ENCODE measurements at regions not wholly inside any gene's neighbourhood (a gene's known extent, or its start where the extent isn't known, plus 50 kb on each side); places are given as distances from the start of the nearest gene placed in this dataset.

DNA sequence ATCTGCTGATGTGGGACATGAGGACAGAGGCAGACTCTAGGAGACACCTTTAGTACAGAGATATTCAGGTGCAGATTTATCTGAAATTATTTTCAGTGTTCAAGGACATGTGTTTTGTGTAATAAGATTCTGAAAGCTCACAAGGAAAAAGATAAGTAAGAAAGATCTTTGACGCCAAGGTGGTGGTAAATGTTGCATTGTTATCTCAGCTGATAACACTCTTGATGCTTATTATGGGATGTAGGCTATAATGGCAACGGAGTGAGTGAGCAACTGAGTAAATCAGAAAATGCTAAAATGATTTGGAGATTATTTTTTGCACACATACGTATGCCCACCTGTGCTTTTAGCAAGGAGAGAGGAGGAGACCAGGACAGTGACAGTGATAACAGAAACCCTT lies 510.9 kb downstream of the KLF12 start:
- Histone ChIP-seq H3K9me3 (ENCODE audit: low read length) (no peaks in the 10 kb centered on the region), H4K20me1 (ENCODE audit: insufficient read depth, low read depth, low read length) (no peaks in the 10 kb centered on the region)

GRCh38 chr13:73622381-73622780 lies 511.8 kb downstream of the KLF12 start:
- DNase-seq: no peak
- H3K79me2 ChIP-seq (ENCODE audit: low read length): no peaks in the 10 kb centered on the region
- no peak overlapping the region for H3K4me2 ChIP-seq (ENCODE audit: low read depth, low read length, poor library complexity, severe bottlenecking)
- H2AFZ ChIP-seq (ENCODE audit: low read length): no peak overlapping the region
- no peak overlapping the region for H3K4me3 ChIP-seq (ENCODE audit: low read length)
- H3K36me3 ChIP-seq (ENCODE audit: insufficient read depth, low read length): no peaks in the 10 kb centered on the region
- H3K9ac ChIP-seq (ENCODE audit: low read length): no peak overlapping the region
- no peaks in the 10 kb centered on the region for H3K4me1 ChIP-seq (ENCODE audit: low read length)
- no peaks in the 10 kb centered on the region for H3K9me2 ChIP-seq (replicated peaks; ENCODE audit: insufficient read depth, low read length)
- H3K9me3 ChIP-seq (ENCODE audit: low read length): no peaks in the 10 kb centered on the region
- H4K20me1 ChIP-seq (ENCODE audit: insufficient read depth, low read depth, low read length): no peaks in the 10 kb centered on the region
- no peak overlapping the region for H3K27ac ChIP-seq (ENCODE audit: low read length)
- no peaks in the 10 kb centered on the region for H3K27me3 ChIP-seq (ENCODE audit: low read length)

More for the DNA sequence above, 510.9 kb downstream of the KLF12 start:
- Histone ChIP-seq H3K27ac (ENCODE audit: low read length) (no peak overlapping the region), H3K4me1 (ENCODE audit: low read length) (no peaks in the 10 kb centered on the region), H3K9me2 (replicated peaks; ENCODE audit: insufficient read depth, low read length) (no peaks in the 10 kb centered on the region), H3K4me3 (ENCODE audit: low read length) (no peak overlapping the region), H3K79me2 (ENCODE audit: low read length) (no peaks in the 10 kb centered on the region), H3K36me3 (ENCODE audit: insufficient read depth, low read length) (no peaks in the 10 kb centered on the region), H2AFZ (ENCODE audit: low read length) (no peak overlapping the region), H3K9ac (ENCODE audit: low read length) (no peak overlapping the region), H3K4me2 (ENCODE audit: low read depth, low read length, poor library complexity, severe bottlenecking) (no peak overlapping the region), H3K27me3 (ENCODE audit: low read length) (no peaks in the 10 kb centered on the region)
- no peak for DNase-seq

DNA sequence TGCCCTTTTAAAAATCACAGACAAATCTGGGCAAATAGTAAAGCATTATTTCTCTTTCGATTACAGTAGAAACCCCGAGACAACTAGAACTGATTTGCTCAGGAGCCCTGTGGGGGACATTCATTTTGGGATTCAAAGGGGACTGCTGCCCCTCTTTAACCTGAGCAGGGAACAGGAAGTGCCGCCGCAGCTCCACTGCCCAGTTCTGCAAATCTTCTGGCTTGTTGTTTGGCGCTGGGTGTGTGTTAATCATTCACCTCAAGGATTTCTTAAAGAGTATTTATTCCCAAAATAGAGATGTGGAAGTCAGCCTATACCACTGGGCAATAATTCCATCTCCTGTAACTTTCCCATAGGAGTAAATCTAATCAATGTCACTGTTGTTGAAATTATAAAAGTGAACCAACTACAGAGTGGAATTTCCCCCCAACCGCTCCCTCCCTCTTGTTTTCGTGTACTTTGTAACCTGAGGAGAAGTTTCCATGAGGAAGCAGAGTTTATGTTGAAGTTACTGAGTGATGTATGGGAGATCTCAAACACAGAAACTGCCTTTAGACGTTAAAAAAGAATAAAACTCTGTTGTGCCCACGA lies 515.8 kb downstream of the KLF12 start:
- Histone ChIP-seq H3K27me3 (ENCODE audit: low read length) (no peaks in the 10 kb centered on the region), H3K4me2 (ENCODE audit: low read depth, low read length, poor library complexity, severe bottlenecking) (no peak overlapping the region), H3K36me3 (ENCODE audit: insufficient read depth, low read length) (no peaks in the 10 kb centered on the region), H3K27ac (ENCODE audit: low read length) (no peak overlapping the region), H3K79me2 (ENCODE audit: low read length) (no peaks in the 10 kb centered on the region), H3K4me1 (ENCODE audit: low read length) (no peaks in the 10 kb centered on the region), H3K9me2 (replicated peaks; ENCODE audit: insufficient read depth, low read length) (no peaks in the 10 kb centered on the region), H3K4me3 (ENCODE audit: low read length) (no peak overlapping the region), H4K20me1 (ENCODE audit: insufficient read depth, low read depth, low read length) (no peaks in the 10 kb centered on the region), H3K9ac (ENCODE audit: low read length) (no peak overlapping the region), H3K9me3 (ENCODE audit: low read length) (no peaks in the 10 kb centered on the region), H2AFZ (ENCODE audit: low read length) (no peak overlapping the region)
- no peak for DNase-seq

DNA sequence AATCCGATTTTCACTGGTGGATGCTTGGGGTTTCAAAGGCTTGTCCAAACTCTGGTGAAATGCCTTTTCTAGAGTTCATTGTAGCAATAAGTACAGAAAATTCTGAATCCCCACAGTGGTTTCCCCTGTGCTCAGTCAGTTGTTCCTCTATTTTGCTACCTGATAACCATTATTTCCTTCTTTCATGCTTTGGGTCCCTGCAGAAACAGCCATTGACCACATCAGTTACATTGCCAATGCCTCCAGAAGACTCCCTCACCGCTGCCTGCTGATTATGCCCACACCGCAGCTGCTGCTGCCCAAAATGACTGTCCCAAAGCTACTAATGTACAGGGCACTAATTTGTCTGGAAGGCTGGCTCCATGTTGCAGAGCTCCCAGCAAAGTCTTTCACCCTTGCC lies 517.3 kb downstream of the KLF12 start:
- H3K27ac ChIP-seq (ENCODE audit: low read length): no peak overlapping the region
- no peak overlapping the region for H3K4me3 ChIP-seq (ENCODE audit: low read length)
- H3K9me2 ChIP-seq (replicated peaks; ENCODE audit: insufficient read depth, low read length): no peaks in the 10 kb centered on the region
- no peak overlapping the region for H2AFZ ChIP-seq (ENCODE audit: low read length)
- no peak overlapping the region for H3K9ac ChIP-seq (ENCODE audit: low read length)
- DNase-seq: no peak
- H3K4me1 ChIP-seq (ENCODE audit: low read length): no peaks in the 10 kb centered on the region
- no peaks in the 10 kb centered on the region for H3K36me3 ChIP-seq (ENCODE audit: insufficient read depth, low read length)
- H3K27me3 ChIP-seq (ENCODE audit: low read length): no peaks in the 10 kb centered on the region
- no peaks in the 10 kb centered on the region for H3K79me2 ChIP-seq (ENCODE audit: low read length)
- H3K4me2 ChIP-seq (ENCODE audit: low read depth, low read length, poor library complexity, severe bottlenecking): no peak overlapping the region
- no peaks in the 10 kb centered on the region for H4K20me1 ChIP-seq (ENCODE audit: insufficient read depth, low read depth, low read length)
- no peaks in the 10 kb centered on the region for H3K9me3 ChIP-seq (ENCODE audit: low read length)

- no peaks in the 10 kb centered on the region for H4K20me1 ChIP-seq (ENCODE audit: insufficient read depth, low read depth, low read length)
These were observed 523.2 kb downstream of the KLF12 start for GRCh38 chr13:73610799-73611592.

GRCh38 chr13:73608711-73609485 lies 525.3 kb downstream of the KLF12 start:
- no peaks in the 10 kb centered on the region for H3K9me3 ChIP-seq (ENCODE audit: low read length)
- H3K4me2 ChIP-seq (ENCODE audit: low read depth, low read length, poor library complexity, severe bottlenecking): no peak overlapping the region
- DNase-seq: no peak
- H3K9me2 ChIP-seq (replicated peaks; ENCODE audit: insufficient read depth, low read length): no peaks in the 10 kb centered on the region
- no peak overlapping the region for H3K9ac ChIP-seq (ENCODE audit: low read length)
- no peaks in the 10 kb centered on the region for H3K36me3 ChIP-seq (ENCODE audit: insufficient read depth, low read length)
- no peaks in the 10 kb centered on the region for H4K20me1 ChIP-seq (ENCODE audit: insufficient read depth, low read depth, low read length)
- no peaks in the 10 kb centered on the region for H3K79me2 ChIP-seq (ENCODE audit: low read length)
- H3K27me3 ChIP-seq (ENCODE audit: low read length): no peaks in the 10 kb centered on the region
- H3K4me1 ChIP-seq (ENCODE audit: low read length): no peaks in the 10 kb centered on the region
- H2AFZ ChIP-seq (ENCODE audit: low read length): no peak overlapping the region
- no peak overlapping the region for H3K4me3 ChIP-seq (ENCODE audit: low read length)
- H3K27ac ChIP-seq (ENCODE audit: low read length): no peak overlapping the region

More at GRCh38 chr13:73610799-73611592, 523.2 kb downstream of the KLF12 start:
- no peak for DNase-seq
- Histone ChIP-seq H3K4me3 (ENCODE audit: low read length) (no peak overlapping the region), H3K9me2 (replicated peaks; ENCODE audit: insufficient read depth, low read length) (no peaks in the 10 kb centered on the region), H2AFZ (ENCODE audit: low read length) (no peak overlapping the region), H3K4me2 (ENCODE audit: low read depth, low read length, poor library complexity, severe bottlenecking) (no peak overlapping the region), H3K4me1 (ENCODE audit: low read length) (no peaks in the 10 kb centered on the region), H3K27ac (ENCODE audit: low read length) (no peak overlapping the region), H3K79me2 (ENCODE audit: low read length) (no peaks in the 10 kb centered on the region), H3K27me3 (ENCODE audit: low read length) (no peaks in the 10 kb centered on the region), H3K36me3 (ENCODE audit: insufficient read depth, low read length) (no peaks in the 10 kb centered on the region), H3K9me3 (ENCODE audit: low read length) (no peaks in the 10 kb centered on the region), H3K9ac (ENCODE audit: low read length) (no peak overlapping the region)

GRCh38 chr13:73608157-73608516 lies 526.1 kb downstream of the KLF12 start:
- H3K9me2 ChIP-seq (replicated peaks; ENCODE audit: insufficient read depth, low read length): no peaks in the 10 kb centered on the region
- no peak overlapping the region for H2AFZ ChIP-seq (ENCODE audit: low read length)
- H3K79me2 ChIP-seq (ENCODE audit: low read length): no peaks in the 10 kb centered on the region
- no peak overlapping the region for H3K27ac ChIP-seq (ENCODE audit: low read length)
- H3K4me2 ChIP-seq (ENCODE audit: low read depth, low read length, poor library complexity, severe bottlenecking): no peak overlapping the region
- H3K27me3 ChIP-seq (ENCODE audit: low read length): no peaks in the 10 kb centered on the region
- DNase-seq: no peak
- H3K9ac ChIP-seq (ENCODE audit: low read length): no peak overlapping the region
- no peaks in the 10 kb centered on the region for H4K20me1 ChIP-seq (ENCODE audit: insufficient read depth, low read depth, low read length)
- no peaks in the 10 kb centered on the region for H3K36me3 ChIP-seq (ENCODE audit: insufficient read depth, low read length)
- no peak overlapping the region for H3K4me3 ChIP-seq (ENCODE audit: low read length)
- H3K4me1 ChIP-seq (ENCODE audit: low read length): no peaks in the 10 kb centered on the region
- H3K9me3 ChIP-seq (ENCODE audit: low read length): no peaks in the 10 kb centered on the region

DNA sequence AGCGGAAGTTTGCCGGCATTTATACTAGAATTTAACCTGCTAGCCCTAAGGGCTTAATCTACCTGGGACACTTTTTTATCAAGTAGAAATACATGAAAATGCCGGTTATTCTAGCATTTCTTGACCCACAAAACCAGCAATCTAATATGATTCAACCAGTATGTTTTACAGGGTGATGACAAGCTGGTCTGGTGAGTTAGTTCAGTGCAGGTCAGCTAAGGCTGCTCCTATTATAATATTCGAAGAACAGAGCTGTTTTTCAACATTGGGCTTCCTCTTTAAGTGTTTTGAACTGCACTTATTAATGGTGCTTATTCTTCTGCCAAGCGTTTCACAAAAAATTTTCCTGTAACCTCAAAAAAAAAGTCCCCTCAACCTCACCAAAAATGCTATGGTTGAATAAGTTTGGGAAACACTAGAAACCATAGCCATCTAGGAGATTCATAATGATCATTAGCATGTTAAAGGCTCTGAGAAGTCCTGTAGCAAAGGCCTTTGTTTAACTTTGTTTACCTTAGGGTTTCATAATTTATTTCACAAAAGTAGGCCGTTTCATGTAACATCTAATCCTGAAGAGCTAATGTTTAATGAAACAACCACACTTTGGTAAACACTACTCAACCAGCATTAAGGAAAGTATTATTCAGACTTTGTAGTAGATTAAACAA lies 526.6 kb downstream of the KLF12 start:
- no peak for DNase-seq
- H3K27me3 ChIP-seq (ENCODE audit: low read length): no peaks in the 10 kb centered on the region
- H3K9me3 ChIP-seq (ENCODE audit: low read length): no peaks in the 10 kb centered on the region

More for the DNA sequence above, 526.6 kb downstream of the KLF12 start:
- Histone ChIP-seq H3K79me2 (ENCODE audit: low read length) (no peaks in the 10 kb centered on the region), H3K4me3 (ENCODE audit: low read length) (no peak overlapping the region), H3K9ac (ENCODE audit: low read length) (no peak overlapping the region), H2AFZ (ENCODE audit: low read length) (no peak overlapping the region), H3K4me1 (ENCODE audit: low read length) (no peaks in the 10 kb centered on the region), H3K27ac (ENCODE audit: low read length) (no peak overlapping the region), H3K36me3 (ENCODE audit: insufficient read depth, low read length) (no peaks in the 10 kb centered on the region), H4K20me1 (ENCODE audit: insufficient read depth, low read depth, low read length) (no peaks in the 10 kb centered on the region), H3K9me2 (replicated peaks; ENCODE audit: insufficient read depth, low read length) (no peaks in the 10 kb centered on the region), H3K4me2 (ENCODE audit: low read depth, low read length, poor library complexity, severe bottlenecking) (no peak overlapping the region)
